ENCODE measurements at regions not wholly inside any gene's neighbourhood (a gene's known extent, or its start where the extent isn't known, plus 50 kb on each side); places are given as distances from the start of the nearest gene placed in this dataset.

GRCh38 chr16:51392521-51393187, 241.6 kb upstream of the SALL1 start:
- no peak for DNase-seq (ENCODE audit: low read depth in 2 of 2)

DNA sequence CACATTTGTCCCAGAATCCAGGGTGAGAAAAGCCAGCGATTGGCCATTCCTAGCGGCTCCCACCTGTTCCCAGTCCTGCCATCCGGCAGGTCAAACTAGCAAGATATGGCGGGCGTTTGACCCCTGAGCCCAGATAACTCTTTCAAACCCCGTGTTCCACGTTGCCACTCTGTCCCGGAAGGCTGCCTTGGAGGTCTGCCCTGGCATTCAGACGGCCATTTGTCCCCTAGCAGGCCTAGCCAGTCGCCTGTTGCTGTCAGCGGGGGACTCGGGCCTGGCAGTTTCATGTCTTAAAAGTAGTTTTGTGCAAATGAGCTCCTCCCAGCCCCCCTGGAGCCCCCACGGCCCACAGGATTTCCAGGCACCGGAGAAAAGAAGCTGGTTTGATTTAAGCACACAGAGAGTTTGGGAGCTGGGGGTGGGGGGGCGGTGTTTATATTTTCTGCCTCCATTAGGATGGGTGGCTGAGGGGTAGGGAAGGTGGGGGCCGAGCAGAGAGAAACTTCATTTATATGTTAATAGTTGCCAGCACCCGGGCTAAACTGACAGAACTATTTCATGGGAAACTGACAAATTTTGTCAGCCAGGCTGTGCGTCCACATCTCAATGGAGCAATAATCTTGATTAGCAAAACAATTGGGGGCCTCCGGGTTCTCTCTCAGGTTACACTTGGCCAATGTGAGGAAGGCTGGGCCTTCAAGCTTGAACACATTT, 240.9 kb upstream of the SALL1 start:
- no peak for DNase-seq (ENCODE audit: low read depth in 2 of 2)

- DNase-seq (ENCODE audit: low read depth in 2 of 2): no peak
Observed at GRCh38 chr16:51390877-51391276, 239.8 kb upstream of the SALL1 start.

- no peak for DNase-seq (ENCODE audit: low read depth in 2 of 2)
Observed at GRCh38 chr16:51389881-51390280, 238.8 kb upstream of the SALL1 start.

GRCh38 chr16:51388516-51388951, 237.5 kb upstream of the SALL1 start:
- no peak for DNase-seq (ENCODE audit: low read depth in 2 of 2)

GRCh38 chr16:51383909-51384308, 232.8 kb upstream of the SALL1 start:
- DNase-seq (ENCODE audit: low read depth in 2 of 2): no peak

DNA sequence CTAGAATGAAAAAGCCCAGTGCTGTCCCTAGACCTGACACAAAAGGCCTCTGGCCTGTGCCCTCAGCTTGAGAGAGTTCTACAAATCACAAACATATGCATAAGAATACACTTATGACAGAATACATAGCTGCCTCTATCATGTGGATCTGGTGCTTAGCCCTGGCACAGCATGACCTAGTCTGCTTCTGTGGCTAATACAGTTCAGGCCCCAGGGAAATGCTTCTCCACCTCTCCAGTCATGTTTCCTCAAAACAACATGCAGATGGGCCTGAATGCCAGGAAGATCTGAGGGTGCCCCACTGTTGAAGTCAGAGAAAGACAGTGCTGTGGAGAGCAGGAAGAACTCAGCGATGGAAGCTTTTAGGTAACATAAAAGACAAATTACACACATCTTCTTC, 231.9 kb upstream of the SALL1 start:
- DNase-seq (ENCODE audit: low read depth in 2 of 2): no peak

DNA sequence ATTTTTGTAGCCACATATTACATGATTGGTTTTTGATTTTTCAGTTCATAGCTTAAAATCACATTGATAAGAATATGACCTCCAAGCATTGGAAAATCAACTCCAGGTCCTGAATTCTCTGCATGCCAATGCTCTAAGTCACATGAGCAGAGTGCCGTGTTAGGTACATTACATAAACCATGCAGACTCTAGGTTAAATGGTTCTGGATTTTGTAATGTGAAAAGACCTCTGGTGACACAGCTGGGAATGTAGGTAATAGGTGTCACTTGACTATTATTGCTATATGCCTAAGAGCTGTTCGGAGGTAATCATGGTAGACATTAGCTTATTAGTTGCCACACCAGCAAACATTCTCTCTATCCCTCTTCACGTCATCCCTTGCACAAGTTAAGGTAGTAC, 231.1 kb upstream of the SALL1 start:
- no peak for DNase-seq (ENCODE audit: low read depth in 2 of 2)

GRCh38 chr16:51376080-51376479, 225.0 kb upstream of the SALL1 start:
- DNase-seq (ENCODE audit: low read depth in 2 of 2): no peak

DNA sequence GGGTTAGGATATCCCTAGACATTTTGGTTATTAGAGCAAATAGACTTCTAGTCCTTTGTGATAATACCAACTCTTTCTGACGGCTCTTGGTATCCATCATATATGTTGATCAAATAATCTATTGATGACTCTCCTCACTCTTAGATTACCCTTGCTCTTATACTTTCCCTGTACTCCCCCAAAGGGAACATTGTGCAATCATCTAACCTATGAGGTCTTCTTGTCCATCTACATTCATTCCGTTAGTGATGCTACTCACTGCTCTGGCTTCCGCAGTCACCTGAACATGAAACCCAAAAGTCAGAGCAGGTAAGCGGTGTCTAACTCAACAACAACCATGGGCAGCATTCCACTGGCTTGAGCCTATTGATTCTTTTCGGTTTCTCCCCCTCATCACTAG, 223.7 kb upstream of the SALL1 start:
- DNase-seq (ENCODE audit: low read depth in 2 of 2): no peak

- DNase-seq (ENCODE audit: low read depth in 2 of 2): no peak
Observed at GRCh38 chr16:51374346-51374745, 223.3 kb upstream of the SALL1 start.

GRCh38 chr16:51365715-51366114, 214.6 kb upstream of the SALL1 start:
- DNase-seq (ENCODE audit: low read depth in 2 of 2): no peak

DNA sequence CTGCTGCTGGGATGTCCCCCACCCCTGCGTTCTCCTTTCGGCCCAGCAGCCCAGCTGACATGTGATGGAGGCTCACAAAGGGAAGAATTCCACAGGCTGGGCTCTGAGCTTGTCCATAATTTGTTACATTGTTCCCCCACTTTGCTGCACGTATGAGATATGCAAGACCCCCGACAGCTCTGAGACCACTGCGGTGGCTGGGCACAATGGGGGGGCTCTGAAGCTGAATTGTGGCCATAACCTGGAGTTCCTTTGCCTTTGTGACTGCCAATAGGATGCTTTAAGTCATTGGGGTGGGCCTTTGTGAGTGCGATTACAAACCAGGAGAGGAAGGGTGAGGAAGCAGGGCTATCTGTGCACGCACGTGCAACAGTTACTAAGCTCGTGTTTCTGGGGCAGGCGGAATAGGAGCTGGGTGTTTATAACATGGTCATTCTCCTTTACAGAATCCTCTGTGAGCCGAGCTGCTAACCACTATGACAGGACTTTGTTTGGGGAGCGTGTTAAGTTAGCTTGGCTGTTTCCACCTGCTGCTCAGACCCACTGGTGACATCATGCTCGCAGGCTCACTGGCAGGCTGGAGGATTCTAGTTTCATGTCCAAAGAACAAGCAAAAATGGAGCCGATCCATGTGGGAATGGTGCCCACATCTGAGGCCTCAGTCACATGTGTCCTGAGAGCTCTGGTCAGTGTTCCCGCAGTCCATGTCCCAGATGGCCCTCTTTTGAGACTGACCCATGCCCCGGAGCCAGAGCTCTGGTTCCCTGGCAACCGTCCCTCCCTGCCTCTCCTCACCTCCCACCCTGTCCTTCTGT, 208.3 kb upstream of the SALL1 start:
- DNase-seq (ENCODE audit: low read depth in 2 of 2): no peak

DNA sequence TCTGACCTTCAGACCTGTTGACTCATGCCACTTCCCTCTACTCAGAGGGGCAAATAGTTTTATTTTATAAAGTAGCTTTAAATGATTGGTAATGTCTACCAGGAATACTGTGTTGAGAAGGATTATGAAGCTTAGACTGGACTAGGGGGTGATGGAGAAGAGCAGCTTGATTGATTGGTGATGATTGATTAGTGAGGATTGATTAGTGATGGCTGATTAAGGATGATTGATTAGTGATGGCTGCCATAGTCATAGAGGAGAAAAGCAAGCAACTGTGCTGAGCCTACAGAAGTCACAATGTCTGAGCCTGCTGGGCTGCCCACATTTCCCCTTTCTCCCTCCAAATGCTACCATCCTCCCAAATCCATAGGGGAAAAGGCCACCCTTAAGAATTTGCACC, 206.8 kb upstream of the SALL1 start:
- DNase-seq (ENCODE audit: low read depth in 2 of 2): no peak

DNA sequence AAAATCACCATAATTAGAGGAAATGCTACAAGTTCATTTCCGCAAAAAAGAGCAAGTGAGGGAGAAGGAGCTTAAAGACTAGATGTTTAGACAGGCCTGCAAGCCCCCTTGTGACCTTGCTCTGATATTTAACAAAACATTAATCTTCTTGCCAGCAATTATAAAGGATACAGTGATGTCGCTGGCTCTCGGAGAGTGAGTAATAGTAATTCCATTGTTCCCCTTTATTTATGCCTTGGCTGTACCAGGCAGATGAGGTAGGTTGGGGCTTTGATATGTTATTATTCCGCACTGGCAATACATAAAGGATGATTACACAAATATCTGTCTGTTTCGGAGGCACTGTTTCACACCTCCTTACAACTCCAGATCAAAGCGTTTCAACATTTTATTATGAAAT, 204.8 kb upstream of the SALL1 start:
- DNase-seq (ENCODE audit: low read depth in 2 of 2): no peak

DNA sequence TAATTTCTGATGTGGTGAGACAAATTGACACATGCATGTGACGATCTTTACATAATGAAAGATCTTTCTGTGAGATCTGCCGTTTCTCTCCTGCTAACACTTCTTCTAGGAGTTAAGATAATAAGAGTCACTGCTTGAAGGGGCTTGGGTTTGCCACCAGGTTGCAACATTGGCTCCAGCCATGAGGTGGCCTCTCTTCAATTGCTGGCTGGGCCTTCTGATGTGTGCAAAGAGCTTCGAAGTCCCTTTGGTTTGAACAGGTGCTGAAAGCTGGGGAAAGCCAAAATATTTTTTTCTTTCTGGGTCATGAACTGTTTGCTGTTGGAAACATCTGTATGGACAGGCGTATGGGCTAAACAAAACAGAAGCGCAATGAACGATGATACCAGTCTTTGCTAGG, 204.1 kb upstream of the SALL1 start:
- DNase-seq (ENCODE audit: low read depth in 2 of 2): no peak

DNA sequence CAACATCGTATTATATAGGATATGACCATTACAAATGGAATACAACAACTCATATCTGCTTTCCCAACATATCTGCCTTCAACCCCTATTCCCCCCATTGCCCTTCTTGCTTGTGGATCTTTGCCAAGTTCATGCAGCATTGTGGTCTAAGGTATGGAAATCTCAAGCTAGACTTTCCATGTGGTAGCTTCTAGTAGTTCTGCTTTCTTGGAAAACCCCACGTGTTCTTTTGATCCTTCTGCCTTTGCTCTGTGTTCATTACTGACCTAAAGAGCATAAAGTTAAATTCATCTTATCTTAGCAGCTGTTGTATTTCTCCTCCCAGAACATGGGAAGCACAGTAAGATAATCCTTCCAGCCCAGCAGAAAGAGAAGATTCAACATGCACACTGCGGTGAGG, 202.0 kb upstream of the SALL1 start:
- no peak for DNase-seq (ENCODE audit: low read depth in 2 of 2)

DNA sequence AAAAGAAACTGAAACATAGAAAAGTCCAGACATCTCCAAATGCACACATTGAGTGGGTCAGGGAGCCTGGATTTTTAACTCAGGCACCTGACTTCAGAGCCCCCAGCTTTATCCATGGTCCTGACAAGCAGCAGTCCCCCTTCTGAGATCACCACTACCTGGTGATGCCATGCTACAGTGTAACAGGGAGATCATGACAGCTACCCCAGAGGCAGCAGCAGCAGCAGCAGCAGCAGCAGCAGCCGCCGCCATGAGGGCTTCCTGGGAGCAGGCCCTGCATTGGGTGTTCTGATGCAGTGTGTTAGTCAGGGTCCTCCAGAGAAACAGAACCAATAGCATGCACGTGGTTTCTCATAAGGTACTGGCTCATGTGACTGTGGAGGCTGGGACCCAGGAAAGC, 198.6 kb upstream of the SALL1 start:
- DNase-seq (ENCODE audit: low read depth in 2 of 2): no peak

GRCh38 chr16:51343411-51343810, 192.3 kb upstream of the SALL1 start:
- DNase-seq (ENCODE audit: low read depth in 2 of 2): no peak

- no peak for DNase-seq (ENCODE audit: low read depth in 2 of 2)
Observed at GRCh38 chr16:51341204-51341603, 190.1 kb upstream of the SALL1 start.

DNA sequence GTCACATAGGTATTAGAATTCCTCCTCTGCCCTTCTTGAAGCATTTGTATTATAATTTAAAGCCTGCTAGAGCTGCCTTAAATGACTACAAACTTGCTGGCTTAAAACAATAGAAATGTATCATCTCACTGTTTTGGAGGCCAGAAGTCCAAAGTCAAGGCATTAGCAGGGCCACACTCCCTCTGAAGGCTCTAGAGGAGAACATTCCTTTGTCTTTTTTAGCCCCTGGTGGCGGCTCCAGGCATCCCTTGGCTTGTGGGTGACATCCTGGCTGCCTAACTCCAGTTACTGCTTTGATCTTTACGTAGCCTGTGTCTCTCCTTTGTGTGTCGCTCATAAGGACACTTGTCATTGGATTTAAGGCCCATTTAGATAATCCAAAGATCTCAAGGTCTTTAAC, 186.6 kb upstream of the SALL1 start:
- DNase-seq (ENCODE audit: low read depth in 2 of 2): no peak

- DNase-seq (ENCODE audit: low read depth in 2 of 2): no peak
Observed at GRCh38 chr16:51328733-51329132, 177.7 kb upstream of the SALL1 start.

GRCh38 chr16:51327001-51327400, 175.9 kb upstream of the SALL1 start:
- no peak for DNase-seq (ENCODE audit: low read depth in 2 of 2)
